NCI-H82 treated with DMSO at 0.1 percent for 48 hours (cell line): ENCODE measurements at regions not wholly inside any gene's neighbourhood (a gene's known extent, or its start where the extent isn't known, plus 50 kb on each side); places are given as distances from the start of the nearest gene placed in this dataset.

ENCODE experiments used
- DNase-seq: peaks from one replicate; lab custom pipeline; 2025; ENCODE audit not compliant: unreplicated experiment; lab: John Stamatoyannopoulos, UW

- no peak for DNase-seq
Measured at GRCh38 chr2:18639756-18640453, 50.5 kb upstream of the NT5C1B start.
